ENCODE measurements at regions not wholly inside any gene's neighbourhood (a gene's known extent, or its start where the extent isn't known, plus 50 kb on each side); places are given as distances from the start of the nearest gene placed in this dataset.

DNA sequence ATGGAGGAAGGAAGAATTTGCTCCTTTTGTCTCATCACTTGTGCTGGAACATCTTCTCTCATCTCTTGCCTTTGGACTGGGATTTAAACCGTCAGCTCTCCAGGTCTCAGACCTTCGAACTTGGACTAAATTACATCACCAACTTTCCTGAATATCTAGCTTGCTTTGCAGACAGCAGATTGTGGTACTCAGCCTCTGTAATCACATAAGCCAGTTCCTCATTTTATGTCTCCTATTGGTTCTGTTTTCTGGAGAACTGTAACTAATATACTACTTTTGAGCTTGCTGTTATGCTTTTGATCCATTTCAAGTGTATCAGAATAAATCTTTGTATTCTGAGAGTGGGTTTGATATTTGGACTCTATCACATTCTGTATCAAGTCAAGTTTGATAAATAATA is 164.3 kb upstream of the VEPH1 start:
- Histone ChIP-seq H3K79me1 (ENCODE audit: low read depth, low read length) (no peaks in the 10 kb centered on the region), H2BK5ac (ENCODE audit: low read depth, low read length) (no peak overlapping the region), H2BK12ac (ENCODE audit: low read depth, low read length) (no peak overlapping the region), H3K23me2 (ENCODE audit: low read depth, low read length) (no peaks in the 10 kb centered on the region), H3K4ac (replicated peaks; ENCODE audit: insufficient read length, low read depth, low read length) (no peak overlapping the region), H3K14ac (ENCODE audit: insufficient read length) (no peak overlapping the region), H2BK15ac (ENCODE audit: low read length) (no peak overlapping the region), H3K18ac (ENCODE audit: extremely low read depth, low read length) (no peak overlapping the region), H3K23ac (ENCODE audit: insufficient read length) (no peak overlapping the region), H3K4me2 (ENCODE audit: insufficient read depth in 1 of 2, low read depth in 2 of 2, low read length in 2 of 2) (no peak overlapping the region), H4K91ac (replicated peaks; ENCODE audit: insufficient read length, low read length) (no peak overlapping the region), H2BK20ac (ENCODE audit: low read length) (no peak overlapping the region), H3K56ac (replicated peaks; ENCODE audit: insufficient read length, low read depth, low read length) (no peak overlapping the region), H2AFZ (ENCODE audit: low read length) (no peak overlapping the region), H3K27me3 (replicated peaks in 1 of 4; ENCODE audit: control insufficient read depth in 3 of 4, extremely low read depth in 1 of 4, insufficient read depth in 3 of 4, low read length in 3 of 4) (no peaks in the 10 kb centered on the region), H3K4me1 (replicated peaks in 1 of 4; ENCODE audit: control insufficient read depth in 3 of 4, insufficient read depth in 4 of 4, low read length in 3 of 4) (no peaks in the 10 kb centered on the region), H2BK120ac (replicated peaks; ENCODE audit: low read depth, low read length) (no peak overlapping the region), H3K4me3 (ENCODE audit: extremely low read depth in 1 of 4, insufficient read depth in 2 of 4, low read depth in 3 of 4, low read length in 4 of 4) (no peak overlapping the region), H4K8ac (ENCODE audit: extremely low read depth, insufficient read depth, low read length) (no peak overlapping the region), H2AK5ac (ENCODE audit: low read depth, low read length) (no peak overlapping the region), H3K9me3 (ENCODE audit: insufficient read depth in 2 of 2, low read depth in 1 of 2, low read length in 1 of 2) (no peaks in the 10 kb centered on the region), H3K27ac (ENCODE audit: low read depth, low read length) (no peak overlapping the region), H3K9ac (replicated peaks in 1 of 4; ENCODE audit: extremely low read depth in 1 of 4, low read depth in 3 of 4, low read length in 3 of 4) (no peak overlapping the region), H4K5ac (ENCODE audit: insufficient read length, low read depth, low read length) (no peak overlapping the region), H3K79me2 (ENCODE audit: control insufficient read depth in 1 of 2, insufficient read depth in 2 of 2, low read length in 2 of 2) (no peaks in the 10 kb centered on the region), H3K36me3 (ENCODE audit: control insufficient read depth in 2 of 4, insufficient read depth in 4 of 4, low read length in 3 of 4) (no peaks in the 10 kb centered on the region), H4K20me1 (replicated peaks in 1 of 2; ENCODE audit: control insufficient read depth in 1 of 2, insufficient read depth in 2 of 2, low read length in 2 of 2) (peaks cover 0 to 1% of the 10 kb centered on the region in 2 experiments)
- POLR2A ChIA-PET (ENCODE audit: partially characterized antibody) = no interaction called here
- DNase-seq (ENCODE audit: low read depth in 1 of 2, low spot score in 2 of 2) (no peak), FAIRE-seq (no peak)
- TF ChIP-seq CREB1 (IDR thresholded peaks at IDR 0.05) = no peak
- no peak for TF ChIP-seq KDM5A (IDR thresholded peaks at IDR 0.05; ENCODE audit: low read length)
- no peak for TF ChIP-seq EP300 (IDR thresholded peaks at IDR 0.05; ENCODE audit: borderline replicate concordance in 1 of 2, low read depth in 2 of 2, low read length in 2 of 2)
- TF ChIP-seq HDAC6 (IDR thresholded peaks at IDR 0.05; ENCODE audit: low read depth, low read length) = no peak
- TF ChIP-seq NANOG (IDR thresholded peaks at IDR 0.05; ENCODE audit: insufficient read depth, low read depth, low read length, poor library complexity, severe bottlenecking) = no peak
- TF ChIP-seq JUN (IDR thresholded peaks at IDR 0.05; ENCODE audit: low read depth, low read length) = no peak
- TF ChIP-seq SIX5 (IDR thresholded peaks at IDR 0.05; ENCODE audit: low read depth, low read length) = no peak
- no peak for TF ChIP-seq YY1 (IDR thresholded peaks at IDR 0.05; ENCODE audit: low read depth, low read length)
- no peak for TF ChIP-seq CEBPB (IDR thresholded peaks at IDR 0.05; ENCODE audit: low read depth, low read length)
- no peak for TF ChIP-seq CBX5 (IDR thresholded peaks at IDR 0.05; ENCODE audit: low read depth, low read length)
- TF ChIP-seq ZNF274 (IDR thresholded peaks at IDR 0.05; ENCODE audit: borderline replicate concordance, extremely low read depth, low read length) = no peak
- no peak for TF ChIP-seq TEAD4 (IDR thresholded peaks at IDR 0.05; ENCODE audit: low read depth, low read length)
- no peak for TF ChIP-seq POU5F1 (IDR thresholded peaks at IDR 0.05; ENCODE audit: low read depth, low read length)
- TF ChIP-seq KDM1A (IDR thresholded peaks at IDR 0.05; ENCODE audit: borderline replicate concordance, low read length) = no peak
- no peak for TF ChIP-seq PHF8 (conservative IDR thresholded peaks at IDR 0.05; ENCODE audit: low read depth, low read length)
- 94% methylated on average over 2 of the region's 2 CpGs; no CpG with 5 or more reads in 1 of the 2 experiments for WGBS, 2 experiments (ENCODE audit: extremely low coverage in 1 of 2, insufficient coverage in 1 of 2, insufficient read length in 1 of 2, insufficient replicate concordance in 2 of 2, low coverage in 1 of 2, low lambda C conversion rate in 2 of 2, missing lambda C conversion rate in 1 of 2)
- CTCF ChIA-PET (ENCODE audit: partially characterized antibody) = no interaction called here
